Smooth muscle cell (in vitro differentiated cells): ENCODE measurements at regions not wholly inside any gene's neighbourhood (a gene's known extent, or its start where the extent isn't known, plus 50 kb on each side); places are given as distances from the start of the nearest gene placed in this dataset.

ENCODE experiments used
- DNase-seq: peaks from one replicate; lab custom pipeline; 2025; ENCODE audit not compliant: unreplicated experiment; lab: John Stamatoyannopoulos, UW
- H2AFZ ChIP-seq: fragments of 200-600 bp; sonication (generic); 2 replicates; pipeline ENCODE4 v1.6.0; 2016; ENCODE audit warnings: antibody characterized with exemption, low read depth, mild to moderate bottlenecking
- H3F3A ChIP-seq: fragments of 200-600 bp; sonication (generic); 2 replicates; pipeline ENCODE4 v1.6.0; 2017; ENCODE audit warnings: antibody characterized with exemption, low read depth
- H3K27ac ChIP-seq: fragments of 200-600 bp; sonication (generic); 2 replicates; pipeline ENCODE4 v1.5.1; 2016; ENCODE audit warnings: low read depth, mild to moderate bottlenecking
- H3K27me3 ChIP-seq: fragments of 200-600 bp; sonication (generic); 2 replicates; pipeline ENCODE4 v1.6.1; 2016; ENCODE audit warnings: low read depth, mild to moderate bottlenecking
- H3K36me3 ChIP-seq: fragments of 200-600 bp; sonication (generic); 2 replicates; pipeline ENCODE4 v1.5.1; 2016; ENCODE audit warnings: low read depth
- H3K4me1 ChIP-seq: fragments of 200-600 bp; sonication (generic); 2 replicates; pipeline ENCODE4 v1.5.1; 2016; ENCODE audit warnings: low read depth
- H3K4me2 ChIP-seq: fragments of 200-600 bp; sonication (generic); 2 replicates; pipeline ENCODE4 v1.6.0; 2016; ENCODE audit warnings: mild to moderate bottlenecking
- H3K4me3 ChIP-seq: fragments of 200-600 bp; sonication (generic); 2 replicates; pipeline ENCODE4 v1.5.1; 2016; ENCODE audit warnings: mild to moderate bottlenecking
- H3K79me2 ChIP-seq: fragments of 200-600 bp; sonication (generic); 2 replicates; pipeline ENCODE4 v1.6.0; 2016; ENCODE audit warnings: low read depth, mild to moderate bottlenecking
- H3K9ac ChIP-seq: fragments of 200-600 bp; sonication (generic); 2 replicates; pipeline ENCODE4 v1.6.0; 2016; ENCODE audit warnings: low read depth
- H3K9me3 ChIP-seq: fragments of 200-600 bp; sonication (generic); replicated peaks from 2 replicates; pipeline ENCODE4 v1.5.1; 2016; ENCODE audit warnings: low read depth
- H4K20me1 ChIP-seq: fragments of 200-600 bp; sonication (generic); 2 replicates; pipeline ENCODE4 v1.6.0; 2016; ENCODE audit warnings: low read depth
- CTCF ChIP-seq: fragments of 200-600 bp; sonication (generic); IDR thresholded peaks from 2 replicates; pipeline ENCODE4 v1.5.1; 2017; ENCODE audit warnings: borderline replicate concordance, mild to moderate bottlenecking, antibody characterized with exemption; ENCODE audit not compliant: insufficient read depth, poor library complexity, severe bottlenecking
- WGBS: methylation state at CpG from one replicate; pipeline ENCODE4 v1.1.7; 2016; ENCODE audit warnings: low lambda C conversion rate; 5-methylcytosine and 5-hydroxymethylcytosine counted together

GRCh38 chr5:13188371-13188770, 756.1 kb downstream of the DNAH5 start:
- no peaks in the 10 kb centered on the region for H3K9me3 ChIP-seq
- no peaks in the 10 kb centered on the region for H3K79me2 ChIP-seq
- no peak overlapping the region for H2AFZ ChIP-seq
- no peaks in the 10 kb centered on the region for H4K20me1 ChIP-seq
- H3K4me1 ChIP-seq = no peaks in the 10 kb centered on the region
- no peak overlapping the region for H3K4me3 ChIP-seq
- H3K27me3 ChIP-seq = no peaks in the 10 kb centered on the region
- no peaks in the 10 kb centered on the region for H3K36me3 ChIP-seq
- H3K4me2 ChIP-seq = no peak overlapping the region
- H3F3A ChIP-seq = no peaks in the 10 kb centered on the region
- no peak overlapping the region for H3K9ac ChIP-seq
- no peak for TF ChIP-seq CTCF
- DNase-seq = no peak
- H3K27ac ChIP-seq = no peak overlapping the region

GRCh38 chr5:13187186-13187585, 757.3 kb downstream of the DNAH5 start:
- H3K9ac ChIP-seq = no peak overlapping the region
- no peaks in the 10 kb centered on the region for H3K79me2 ChIP-seq
- H3K27ac ChIP-seq = no peak overlapping the region
- DNase-seq = no peak
- H3K36me3 ChIP-seq = no peaks in the 10 kb centered on the region
- 86% methylated on average over 5 of the region's 5 CpGs for WGBS
- H3K4me3 ChIP-seq = no peak overlapping the region
- H3K27me3 ChIP-seq = no peaks in the 10 kb centered on the region
- no peak overlapping the region for H2AFZ ChIP-seq
- no peaks in the 10 kb centered on the region for H3K4me1 ChIP-seq
- no peaks in the 10 kb centered on the region for H3K9me3 ChIP-seq
- no peak overlapping the region for H3K4me2 ChIP-seq
- no peaks in the 10 kb centered on the region for H3F3A ChIP-seq
- TF ChIP-seq CTCF = no peak
- H4K20me1 ChIP-seq = no peaks in the 10 kb centered on the region

- no peaks in the 10 kb centered on the region for H3K79me2 ChIP-seq
- H3K4me2 ChIP-seq = peak overlapping the region; percentile 0
- no peaks in the 10 kb centered on the region for H3F3A ChIP-seq
- no peak overlapping the region for H3K4me3 ChIP-seq
- no peaks in the 10 kb centered on the region for H3K27me3 ChIP-seq
- H4K20me1 ChIP-seq = no peaks in the 10 kb centered on the region
- H3K36me3 ChIP-seq = no peaks in the 10 kb centered on the region
- no peak overlapping the region for H3K27ac ChIP-seq
- no peak overlapping the region for H2AFZ ChIP-seq
- no peaks in the 10 kb centered on the region for H3K9me3 ChIP-seq
- no peak overlapping the region for H3K9ac ChIP-seq
- no peaks in the 10 kb centered on the region for H3K4me1 ChIP-seq
- no peak for DNase-seq
- no peak for TF ChIP-seq CTCF
- WGBS = 49% methylated on average over 1 of the region's 1 CpG
Observed at GRCh38 chr5:13186177-13186576, 758.3 kb downstream of the DNAH5 start.

- Histone ChIP-seq H3K9me3 (no peaks in the 10 kb centered on the region), H3K27me3 (no peaks in the 10 kb centered on the region), H3K36me3 (no peaks in the 10 kb centered on the region), H3F3A (no peaks in the 10 kb centered on the region), H3K4me1 (no peaks in the 10 kb centered on the region), H3K4me2 (no peak overlapping the region), H4K20me1 (no peaks in the 10 kb centered on the region), H3K27ac (no peak overlapping the region), H2AFZ (no peak overlapping the region), H3K79me2 (no peaks in the 10 kb centered on the region), H3K4me3 (no peak overlapping the region), H3K9ac (no peak overlapping the region)
- DNase-seq = no peak
- no peak for TF ChIP-seq CTCF
- 88% methylated on average over 5 of the region's 5 CpGs for WGBS
Observed at GRCh38 chr5:13179407-13180087, 764.9 kb downstream of the DNAH5 start.
